GM12892 (cell line): ENCODE measurements at regions not wholly inside any gene's neighbourhood (a gene's known extent, or its start where the extent isn't known, plus 50 kb on each side); places are given as distances from the start of the nearest gene placed in this dataset.

Source experiments
- POLR2AphosphoS5 ChIP-seq: IDR thresholded peaks from 2 replicates; pipeline ENCODE4 v1.6.1; 2011; ENCODE audit warnings: low read depth, low read length, control low read depth
- TAF1 ChIP-seq: IDR thresholded peaks from 2 replicates; pipeline ENCODE4 v1.6.1; 2011; ENCODE audit warnings: low read depth, mild to moderate bottlenecking, control low read depth, low read length, borderline replicate concordance

DNA sequence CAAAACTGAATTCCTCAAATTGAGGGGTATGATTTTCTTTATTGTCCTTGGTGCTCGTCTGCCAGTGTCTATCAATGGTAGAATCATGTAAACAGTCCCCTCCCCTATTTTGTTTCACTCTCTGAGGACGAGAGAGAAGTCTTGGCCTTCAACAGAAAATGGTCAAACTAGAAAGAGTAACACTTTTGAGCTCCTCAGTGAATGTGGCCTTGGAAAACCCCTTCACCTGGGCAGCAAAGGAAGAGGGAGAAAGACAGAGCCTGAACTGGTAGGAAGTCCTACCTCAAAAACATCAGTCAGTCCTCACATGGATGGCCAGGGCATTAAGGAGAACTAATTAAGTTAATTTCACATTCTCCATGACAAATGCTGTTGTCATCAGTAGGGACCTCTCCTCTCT lies 86.1 kb upstream of the TOP3B start:
- no peak for TF ChIP-seq TAF1
- no peak for TF ChIP-seq POLR2AphosphoS5
